ENCODE measurements at regions not wholly inside any gene's neighbourhood (a gene's known extent, or its start where the extent isn't known, plus 50 kb on each side); places are given as distances from the start of the nearest gene placed in this dataset. TPM values are rescaled to one million over a fixed set of nuclear protein-coding genes. Genes with fewer than 3 reads are reported as not detected.

Small RNAs in the stretch of these regions (microRNA-seq; reads per million reads assigned to microRNA genes)
- gene MIR3924: not detected

Data from kidney (tissue), 1 donor.